ENCODE measurements at regions not wholly inside any gene's neighbourhood (a gene's known extent, or its start where the extent isn't known, plus 50 kb on each side); places are given as distances from the start of the nearest gene placed in this dataset.

DNA sequence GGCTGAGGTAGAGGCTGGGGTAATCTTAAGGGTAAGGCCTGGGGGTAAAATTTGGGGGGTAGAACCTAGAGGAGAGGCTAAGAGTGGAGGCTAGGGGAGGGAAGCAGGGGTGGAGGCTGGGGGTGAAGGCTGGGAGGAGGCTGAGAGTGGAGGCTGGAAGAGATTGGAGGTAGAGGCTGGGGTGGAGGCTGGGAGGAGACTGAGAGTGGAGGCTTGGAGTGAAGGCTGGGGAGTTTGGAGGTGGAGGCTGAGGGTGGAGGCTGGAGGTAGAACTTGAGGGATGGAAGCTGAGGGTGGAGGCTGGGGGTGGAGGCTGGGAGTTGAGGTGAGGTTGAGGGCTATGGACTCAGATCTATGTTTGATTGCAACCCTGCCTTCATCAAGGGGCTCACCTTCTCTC is 333.6 kb downstream of the C16orf95 start:
- DNase-seq (ENCODE audit: low spot score) = no peak

DNA sequence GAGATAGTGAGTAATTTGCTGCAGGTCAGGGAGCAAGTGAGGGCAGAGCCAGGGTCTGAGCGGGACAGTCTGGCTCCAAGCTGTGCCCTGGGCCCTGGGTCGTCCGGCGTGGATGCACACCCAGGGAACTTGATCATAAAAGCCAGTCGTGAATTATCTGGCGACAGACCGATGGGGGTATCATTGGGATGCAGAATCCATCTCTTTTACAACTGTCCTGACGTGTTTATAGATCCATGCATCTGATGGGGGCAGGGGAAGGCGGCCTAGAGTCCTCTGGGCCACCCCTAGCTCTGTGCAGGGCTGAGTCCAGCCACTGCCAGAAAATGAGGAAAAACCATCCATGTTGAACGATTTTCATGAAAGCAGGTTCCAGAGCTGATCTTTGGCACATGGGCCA is 332.8 kb downstream of the C16orf95 start:
- no peak for DNase-seq (ENCODE audit: low spot score)

GRCh38 chr16:86984991-86985647 is 332.1 kb downstream of the C16orf95 start:
- no peak for DNase-seq (ENCODE audit: low spot score)

DNA sequence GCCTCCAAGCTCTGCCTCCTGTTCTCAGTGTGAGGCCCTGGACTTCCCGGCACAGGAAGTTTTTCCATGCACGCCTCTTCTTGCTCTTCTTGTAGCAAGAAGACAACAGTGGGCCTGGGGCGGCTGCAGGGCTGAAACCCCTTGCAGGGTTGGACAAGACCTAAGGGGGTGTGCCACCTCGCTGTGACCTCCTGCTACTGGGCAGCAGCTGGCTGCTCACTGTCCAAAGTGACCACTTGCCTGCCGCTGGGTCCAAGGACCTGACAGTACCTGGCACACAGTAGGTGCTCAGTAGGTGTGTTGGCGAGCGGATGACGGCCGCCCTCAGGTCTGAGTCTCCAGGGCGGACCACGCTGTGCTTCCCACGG is 331.6 kb downstream of the C16orf95 start:
- DNase-seq (ENCODE audit: low spot score) = no peak

DNA sequence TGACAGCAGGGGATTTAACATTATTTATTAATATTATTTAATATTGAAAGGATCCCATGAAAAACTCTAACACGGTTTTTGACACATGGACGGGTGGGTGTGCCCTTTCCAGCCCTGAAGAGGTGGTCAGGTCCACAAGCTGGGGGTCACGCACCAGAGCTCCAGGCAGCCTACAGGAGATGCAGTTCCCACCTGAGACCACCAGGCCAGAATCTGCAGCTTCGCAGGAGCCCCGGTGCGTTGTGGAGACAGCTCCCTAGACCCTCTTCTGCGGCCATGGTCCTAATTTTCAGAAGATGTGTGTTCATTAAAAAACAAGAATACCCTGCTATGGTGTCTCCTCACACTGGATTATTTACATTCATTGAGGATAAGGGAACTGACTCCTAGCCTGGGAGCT is 331.1 kb downstream of the C16orf95 start:
- no peak for DNase-seq (ENCODE audit: low spot score)

GRCh38 chr16:86986809-86987487 is 330.2 kb downstream of the C16orf95 start:
- DNase-seq (ENCODE audit: low spot score) = no peak

DNA sequence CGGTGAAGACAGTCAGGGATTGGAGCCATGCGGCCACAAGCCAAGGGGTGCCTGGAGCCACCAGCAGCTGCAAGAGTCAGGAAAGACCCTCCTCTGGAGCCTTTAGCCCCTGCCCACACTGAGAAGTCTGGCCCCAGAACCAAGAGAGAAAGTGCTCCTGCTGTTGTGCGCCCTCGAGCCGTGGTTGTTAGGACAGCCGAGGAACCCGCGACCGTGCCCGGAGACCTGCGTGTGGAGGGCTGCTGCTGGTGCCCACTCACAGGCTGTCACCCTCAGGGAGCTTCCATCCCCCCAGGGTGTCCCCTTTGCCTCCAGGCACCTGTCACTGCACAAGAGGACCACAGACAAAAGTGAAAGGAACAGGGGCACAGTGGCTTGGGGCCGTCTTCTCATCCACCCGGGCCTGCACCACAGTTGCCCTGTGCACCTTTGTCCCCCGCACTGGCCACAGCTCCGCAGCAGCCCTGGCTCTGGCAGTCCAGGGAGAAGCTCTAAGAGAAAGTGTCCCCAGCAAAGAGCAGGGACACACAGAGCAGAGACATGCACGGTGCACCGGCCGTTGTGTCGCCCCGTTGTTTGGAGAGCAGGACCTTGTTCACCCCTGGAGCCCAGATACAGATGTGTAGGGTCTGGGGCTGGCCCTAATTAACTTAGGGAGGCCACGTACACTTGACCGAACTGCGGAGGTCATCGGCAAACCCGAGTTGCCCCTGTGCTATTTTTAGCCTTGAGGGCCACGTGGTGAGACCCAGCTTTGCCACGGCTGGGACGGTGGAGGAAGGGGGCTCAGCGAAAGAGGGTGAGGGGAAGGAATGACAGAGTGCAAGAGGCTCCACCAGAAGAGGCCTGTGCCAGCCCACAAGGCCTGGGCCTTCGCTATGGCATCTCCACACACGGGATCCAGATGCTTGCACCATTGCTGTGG is 329.2 kb downstream of the C16orf95 start:
- DNase-seq (ENCODE audit: low spot score) = no peak

DNA sequence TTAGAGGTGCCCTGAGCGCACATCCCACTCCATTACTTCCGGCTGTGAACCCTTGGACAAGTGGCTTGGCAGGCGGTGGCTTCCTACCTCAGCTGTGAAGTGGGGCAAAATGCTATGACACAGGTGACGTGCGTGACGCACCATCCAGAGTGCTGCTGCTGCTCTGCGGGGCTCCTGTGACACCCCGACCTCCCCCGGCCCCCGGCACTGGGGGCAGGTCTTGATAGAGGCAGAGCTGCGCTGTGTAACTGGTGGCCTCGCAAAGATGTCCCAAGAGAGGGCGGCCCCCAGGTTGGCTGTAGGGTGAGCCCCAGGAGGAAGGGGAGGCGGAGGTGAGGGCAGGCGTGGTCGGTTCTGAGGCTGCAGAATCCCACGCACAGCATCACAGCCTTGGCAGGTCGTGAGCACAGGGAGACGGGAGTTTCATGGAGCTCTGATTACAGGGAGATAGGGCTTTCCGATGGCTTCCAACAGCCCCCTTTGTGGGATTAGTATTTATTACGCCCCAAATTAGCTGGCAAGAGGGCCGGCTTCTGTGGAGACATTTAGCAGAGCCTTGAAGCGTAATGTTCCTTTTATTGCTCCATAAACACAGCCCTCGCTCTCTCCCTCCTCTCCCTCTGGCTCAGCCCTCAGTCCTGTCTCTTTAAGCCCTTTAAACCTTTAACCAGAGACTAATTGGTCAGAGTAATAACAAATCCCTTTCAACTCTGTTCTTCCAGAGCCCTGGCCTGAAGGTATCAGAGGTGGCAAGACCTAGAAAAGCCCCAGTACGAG is 328.1 kb downstream of the C16orf95 start:
- DNase-seq (ENCODE audit: low spot score) = no peak

GRCh38 chr16:86990451-86990850 is 326.7 kb downstream of the C16orf95 start:
- no peak for DNase-seq (ENCODE audit: low spot score)

DNA sequence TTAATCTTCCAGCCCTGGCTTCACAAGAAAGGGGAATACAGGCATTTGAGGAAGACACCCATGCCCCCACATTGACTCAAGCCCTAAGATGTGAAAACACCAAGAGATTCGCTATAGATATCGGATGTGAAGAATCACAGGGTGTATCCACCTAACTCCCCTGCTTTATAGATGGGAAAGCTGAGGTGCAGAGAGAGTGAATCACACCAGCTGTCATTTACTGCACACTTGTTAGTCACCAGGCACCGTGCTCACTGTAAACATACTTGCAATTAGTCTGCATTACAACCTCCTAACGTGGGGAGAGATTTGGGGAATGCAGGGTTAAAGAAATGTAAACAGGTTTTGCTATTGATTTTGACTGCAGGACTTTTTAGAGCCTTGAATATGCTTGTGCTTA is 325.5 kb downstream of the C16orf95 start:
- DNase-seq (ENCODE audit: low spot score) = no peak

- no peak for DNase-seq (ENCODE audit: low spot score)
Observed at GRCh38 chr16:86992587-86992986, 324.6 kb downstream of the C16orf95 start.

DNA sequence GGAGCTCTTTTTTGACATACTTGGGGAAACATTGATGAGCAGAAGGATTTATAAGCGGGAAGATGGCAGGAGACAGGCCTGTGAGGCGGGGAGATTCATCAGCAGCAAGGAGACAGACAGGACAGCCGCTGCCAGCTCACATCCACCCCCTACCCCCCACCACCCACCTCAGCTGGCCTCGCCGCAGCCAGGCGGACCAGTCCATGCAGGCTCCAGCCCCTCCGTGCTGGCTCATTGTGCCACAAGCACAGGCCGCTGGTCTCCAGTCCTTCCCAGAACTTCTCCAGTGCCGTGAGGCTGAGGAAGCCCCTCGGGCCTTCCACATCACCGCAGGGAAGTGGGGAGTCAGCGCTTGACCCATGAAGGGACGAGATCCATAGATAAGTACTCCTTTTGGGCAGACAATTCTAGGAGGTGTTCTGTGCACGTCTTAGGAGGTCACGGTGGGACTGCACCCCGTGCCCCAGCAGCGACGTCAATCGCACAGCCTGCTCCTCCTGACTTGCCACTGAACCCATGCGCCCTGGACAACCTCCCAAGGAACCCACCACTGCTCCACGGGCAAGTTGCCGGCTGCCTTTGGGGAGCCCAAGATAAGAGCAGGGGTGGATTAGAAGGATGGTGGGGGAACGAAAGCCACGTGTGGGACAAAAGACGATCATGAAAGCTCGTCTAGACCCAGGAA is 323.6 kb downstream of the C16orf95 start:
- DNase-seq (ENCODE audit: low spot score) = no peak

DNA sequence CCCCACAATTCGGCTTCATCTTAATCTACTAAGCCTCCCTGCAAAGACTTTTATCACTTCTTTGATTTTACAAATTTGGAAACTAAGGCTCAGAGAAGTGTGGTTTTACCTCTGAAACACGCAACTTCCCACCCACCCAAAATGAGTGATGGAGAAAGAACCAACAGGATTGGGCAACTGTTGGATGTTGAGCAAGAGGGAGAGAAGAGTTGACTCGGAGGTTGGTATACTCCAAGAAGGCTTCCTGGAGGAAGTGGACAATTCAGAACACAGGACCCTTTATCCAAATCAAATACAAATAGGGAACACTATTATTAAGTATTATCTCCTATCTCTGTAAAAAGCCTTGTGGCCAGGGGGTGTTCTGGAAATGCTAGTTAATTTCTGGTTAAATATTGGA is 323.0 kb downstream of the C16orf95 start:
- no peak for DNase-seq (ENCODE audit: low spot score)

GRCh38 chr16:86994651-86995171 is 322.5 kb downstream of the C16orf95 start:
- no peak for DNase-seq (ENCODE audit: low spot score)

- DNase-seq (ENCODE audit: low spot score) = no peak
Observed at GRCh38 chr16:86995456-86995855, 321.7 kb downstream of the C16orf95 start.

DNA sequence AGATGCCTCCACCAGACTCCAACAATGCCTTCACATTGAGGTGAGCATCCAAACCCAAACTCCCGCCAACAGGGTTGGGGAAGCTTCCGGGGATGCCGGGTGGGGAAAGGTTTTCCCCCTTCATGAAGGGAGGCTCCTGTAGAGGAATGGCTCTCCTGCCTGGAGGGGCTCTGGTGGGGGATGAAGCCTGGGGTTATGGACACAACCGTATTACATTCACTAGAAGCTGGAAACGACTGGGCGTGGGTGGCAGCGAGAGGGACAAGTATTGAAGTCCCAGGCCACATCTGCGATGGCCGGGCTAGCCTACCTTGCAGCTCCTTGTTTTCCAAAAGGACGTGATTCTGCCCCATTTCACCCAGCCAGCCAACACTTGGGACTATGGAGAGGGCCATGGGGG is 321.1 kb downstream of the C16orf95 start:
- no peak for DNase-seq (ENCODE audit: low spot score)

DNA sequence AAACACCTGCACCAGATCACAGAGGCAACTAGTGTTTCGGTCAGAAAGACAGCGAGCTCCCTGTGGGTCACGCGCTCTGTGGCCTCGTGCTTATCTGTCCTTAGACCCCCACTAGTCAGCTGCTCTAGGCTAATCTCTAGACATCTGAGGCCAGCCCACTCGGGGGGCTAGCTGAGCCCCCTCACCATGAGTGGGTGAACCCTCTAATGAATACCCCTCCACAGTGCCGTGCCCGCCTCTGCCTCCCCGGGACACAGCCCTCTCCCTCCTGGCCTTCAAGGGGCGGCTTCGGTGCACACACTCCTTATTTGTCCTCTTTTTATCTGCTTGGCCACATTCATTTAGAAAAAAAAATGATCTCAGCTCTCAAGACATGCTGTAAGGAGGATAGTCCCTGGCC is 320.1 kb downstream of the C16orf95 start:
- no peak for DNase-seq (ENCODE audit: low spot score)

DNA sequence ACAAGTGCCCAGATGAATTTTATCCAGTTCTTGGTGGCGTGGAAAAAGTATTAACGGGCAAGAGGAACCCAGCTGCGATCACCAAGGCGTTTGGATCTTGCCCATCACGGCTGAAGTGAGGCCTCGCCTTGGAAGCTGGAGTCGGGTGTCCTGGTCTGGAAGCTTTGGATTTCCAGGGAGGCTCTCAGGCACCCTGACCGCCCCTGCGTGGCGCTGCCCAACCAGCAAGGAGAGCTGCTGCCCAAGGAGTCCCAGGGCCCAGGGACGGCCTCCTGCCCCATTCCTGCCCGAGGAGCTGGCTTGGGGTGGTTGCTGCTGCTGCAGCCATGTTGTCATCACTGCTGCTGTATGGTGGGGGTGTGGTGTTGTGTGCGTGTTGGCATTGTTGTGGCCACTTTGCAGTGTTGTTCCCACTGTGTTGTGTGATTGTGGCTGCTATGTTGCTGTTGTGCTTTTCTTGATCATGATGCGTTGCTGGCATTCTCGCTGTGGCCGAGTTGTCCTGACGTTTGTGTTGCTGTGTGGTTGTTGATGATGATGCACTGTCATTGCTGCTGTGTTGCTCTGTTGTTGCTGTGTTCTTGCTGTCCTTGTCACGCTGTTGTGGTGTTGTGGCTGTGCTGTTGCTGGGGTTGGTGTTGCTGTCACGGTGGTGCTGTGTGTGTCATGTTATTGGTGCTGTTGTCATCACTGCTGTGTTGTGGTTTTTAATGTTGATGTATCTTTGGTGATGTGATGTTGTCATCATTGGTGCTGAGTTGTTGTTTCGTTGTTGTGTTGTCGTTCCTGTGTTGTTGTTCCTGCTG is 318.8 kb downstream of the C16orf95 start:
- DNase-seq (ENCODE audit: low spot score) = no peak

GRCh38 chr16:87000001-87000400 is 317.2 kb downstream of the C16orf95 start:
- no peak for DNase-seq (ENCODE audit: low spot score)

DNA sequence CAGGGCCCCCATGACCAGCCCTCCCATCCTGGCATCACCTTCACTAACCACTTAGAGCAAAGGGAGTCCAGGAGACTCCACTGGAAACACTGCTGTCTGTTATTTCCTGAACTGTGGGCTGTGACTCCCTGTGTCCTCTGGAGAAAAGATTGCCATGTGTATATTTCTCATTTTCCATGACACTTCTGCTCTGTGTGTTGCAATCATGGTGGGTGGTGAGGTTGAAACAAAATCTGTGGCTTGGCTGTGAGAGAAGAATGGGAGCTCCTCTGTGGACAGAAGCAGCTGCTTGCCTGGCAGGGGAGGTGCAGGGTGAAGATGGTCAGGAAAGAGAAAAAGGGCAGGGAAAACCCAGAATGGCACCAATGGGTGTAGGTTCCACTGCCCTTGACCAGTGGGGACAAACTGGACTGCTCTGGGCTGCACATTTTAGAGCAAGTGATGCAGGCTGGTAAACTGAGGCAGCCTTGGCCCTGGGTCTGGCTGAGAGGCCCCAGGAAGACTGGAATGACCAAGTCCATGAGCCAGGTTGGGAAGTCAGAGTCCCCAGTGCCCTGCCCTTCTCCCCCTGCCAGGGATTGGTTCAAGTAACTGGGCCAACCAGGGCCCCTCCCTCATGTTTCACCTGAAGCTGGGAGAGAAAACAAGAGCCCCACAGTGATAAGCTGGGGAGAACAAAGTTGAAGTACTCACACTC is 314.3 kb downstream of the C16orf95 start:
- no peak for DNase-seq (ENCODE audit: low spot score)
